ENCODE measurements at regions not wholly inside any gene's neighbourhood (a gene's known extent, or its start where the extent isn't known, plus 50 kb on each side); places are given as distances from the start of the nearest gene placed in this dataset.

DNA sequence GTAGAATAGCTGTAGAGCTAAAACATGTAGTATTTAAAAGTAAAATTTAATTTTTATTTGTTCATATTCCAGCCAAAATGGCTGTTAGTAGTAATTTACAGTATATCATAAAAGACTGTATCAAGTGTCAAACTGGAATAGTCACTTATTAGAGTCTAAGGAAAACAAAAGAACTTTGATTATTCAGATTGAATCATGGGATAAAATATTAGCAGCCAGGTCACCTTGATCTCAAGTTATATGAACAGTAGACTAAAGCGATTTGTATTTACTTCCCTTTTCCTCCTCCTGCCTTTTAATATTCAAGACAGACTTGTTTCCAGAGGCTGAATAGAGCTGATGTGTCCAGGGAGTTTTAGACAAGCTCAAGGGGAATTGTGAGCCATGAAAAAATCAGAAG lies 54.4 kb downstream of the PMAIP1 start:
- no peaks in the 10 kb centered on the region for H4K20me1 ChIP-seq (ENCODE audit: insufficient read depth, low read length)
- peak overlapping the region; percentile 48 for H3K4me3 ChIP-seq (ENCODE audit: low read length)
- H2AFZ ChIP-seq (ENCODE audit: low read depth, low read length) = peak overlapping the region; percentile 9; the same call in 1 of the 2 replicates
- no peaks in the 10 kb centered on the region for H3K9me3 ChIP-seq (ENCODE audit: insufficient read depth, low read length)
- H3K36me3 ChIP-seq (replicated peaks; ENCODE audit: low read depth, low read length) = no peaks in the 10 kb centered on the region
- H3K27me3 ChIP-seq (ENCODE audit: low read depth, low read length) = no peaks in the 10 kb centered on the region
- H3K4me1 ChIP-seq (ENCODE audit: low read length) = peaks cover 86% of the 10 kb centered on the region
- H3K79me2 ChIP-seq (ENCODE audit: low read length) = no peaks in the 10 kb centered on the region; the same call in 1 of the 2 replicates
- TF ChIP-seq EZH2phosphoT487 (IDR thresholded peaks at IDR 0.05; ENCODE audit: low read depth) = no peak
- TF ChIP-seq, protein P1, sequence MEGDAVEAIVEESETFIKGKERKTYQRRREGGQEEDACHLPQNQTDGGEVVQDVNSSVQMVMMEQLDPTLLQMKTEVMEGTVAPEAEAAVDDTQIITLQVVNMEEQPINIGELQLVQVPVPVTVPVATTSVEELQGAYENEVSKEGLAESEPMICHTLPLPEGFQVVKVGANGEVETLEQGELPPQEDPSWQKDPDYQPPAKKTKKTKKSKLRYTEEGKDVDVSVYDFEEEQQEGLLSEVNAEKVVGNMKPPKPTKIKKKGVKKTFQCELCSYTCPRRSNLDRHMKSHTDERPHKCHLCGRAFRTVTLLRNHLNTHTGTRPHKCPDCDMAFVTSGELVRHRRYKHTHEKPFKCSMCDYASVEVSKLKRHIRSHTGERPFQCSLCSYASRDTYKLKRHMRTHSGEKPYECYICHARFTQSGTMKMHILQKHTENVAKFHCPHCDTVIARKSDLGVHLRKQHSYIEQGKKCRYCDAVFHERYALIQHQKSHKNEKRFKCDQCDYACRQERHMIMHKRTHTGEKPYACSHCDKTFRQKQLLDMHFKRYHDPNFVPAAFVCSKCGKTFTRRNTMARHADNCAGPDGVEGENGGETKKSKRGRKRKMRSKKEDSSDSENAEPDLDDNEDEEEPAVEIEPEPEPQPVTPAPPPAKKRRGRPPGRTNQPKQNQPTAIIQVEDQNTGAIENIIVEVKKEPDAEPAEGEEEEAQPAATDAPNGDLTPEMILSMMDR (IDR thresholded peaks at IDR 0.05; ENCODE audit: low read depth, low read length) = no peak
- H3K27ac ChIP-seq (ENCODE audit: low read length) = peak overlapping the region; percentile 88
- H3K9ac ChIP-seq (ENCODE audit: low read length) = peak overlapping the region; percentile 59
- peak overlapping the region; percentile 57 for H3K4me2 ChIP-seq (ENCODE audit: low read length)

All from OCI-LY3 (cell line).